Activated naive CD8-positive, alpha-beta T cell treated with anti-CD3 and anti-CD28 coated beads, Interleukin-2, amount 10 ng/mL, durations not matched to agents 7 days and 5 days (primary cell): ENCODE measurements at regions not wholly inside any gene's neighbourhood (a gene's known extent, or its start where the extent isn't known, plus 50 kb on each side); places are given as distances from the start of the nearest gene placed in this dataset.
"Not testable (repeated sequence)": the region's sequence is repeated elsewhere in the genome, so short reads cannot be mapped to it uniquely, and the experiment has no call there.

Source experiments
- ATAC-seq: fragments of 150-1000 bp; cut with Tn5 transposase; one replicate; pipeline ENCODE4 v1.10.0; 2021; ENCODE audit warnings: low read depth, moderate library complexity
- POLR2A ChIA-PET: fragments of 350-600 bp; sonication (Branson Sonifier 250); formaldehyde crosslinking; loops from one replicate; lab custom pipeline; 2021; ENCODE audit warnings: antibody characterized with exemption; lab: Charles Lee
- DNase-seq: peaks from one replicate; pipeline ENCODE4 v3.0.0; 2021
- H3K27ac Mint-ChIP-seq: one replicate; pipeline ENCODE4 v1.8.0; 2022; ENCODE audit warnings: mild to moderate bottlenecking, mixed read lengths
- H3K27me3 Mint-ChIP-seq: one replicate; pipeline ENCODE4 v1.8.0; 2022; ENCODE audit warnings: mild to moderate bottlenecking, moderate library complexity, mixed read lengths
- H3K36me3 Mint-ChIP-seq: one replicate; pipeline ENCODE4 v1.8.0; 2021; ENCODE audit warnings: mild to moderate bottlenecking, mixed read lengths
- H3K4me1 Mint-ChIP-seq: one replicate; pipeline ENCODE4 v1.8.0; 2021; ENCODE audit warnings: mixed read lengths
- H3K4me3 Mint-ChIP-seq: one replicate; pipeline ENCODE4 v1.8.0; 2022; ENCODE audit warnings: mild to moderate bottlenecking, moderate library complexity, mixed read lengths
- H3K9me3 Mint-ChIP-seq: one replicate; pipeline ENCODE4 v1.8.0; 2021; ENCODE audit warnings: mixed read lengths

- no peaks in the 10 kb centered on the region for H3K27me3 Mint-ChIP-seq
- DNase-seq (no peak), ATAC-seq (no peak)
- H3K4me1 Mint-ChIP-seq: no peaks in the 10 kb centered on the region
- POLR2A ChIA-PET: no interaction called here
- H3K9me3 Mint-ChIP-seq: peaks cover 6% of the 10 kb centered on the region
- no peak overlapping the region for H3K27ac Mint-ChIP-seq
- H3K36me3 Mint-ChIP-seq: no peaks in the 10 kb centered on the region
- H3K4me3 Mint-ChIP-seq: no peak overlapping the region
Observed at GRCh38 chr5:125668884-125669283, 754.3 kb upstream of the GRAMD2B start.

- no peaks in the 10 kb centered on the region for H3K4me1 Mint-ChIP-seq
- no peaks in the 10 kb centered on the region for H3K27me3 Mint-ChIP-seq
- no peaks in the 10 kb centered on the region for H3K36me3 Mint-ChIP-seq
- ATAC-seq: no peak
- peaks cover 10% of the 10 kb centered on the region for H3K9me3 Mint-ChIP-seq
- no peak for DNase-seq
- no peak overlapping the region for H3K27ac Mint-ChIP-seq
- POLR2A ChIA-PET: no interaction called here
- H3K4me3 Mint-ChIP-seq: no peak overlapping the region
Observed at GRCh38 chr5:125673359-125673950, 749.8 kb upstream of the GRAMD2B start.

GRCh38 chr5:125679522-125679921 is 743.7 kb upstream of the GRAMD2B start:
- H3K27ac Mint-ChIP-seq: no peak overlapping the region
- H3K4me3 Mint-ChIP-seq: no peak overlapping the region
- H3K4me1 Mint-ChIP-seq: no peaks in the 10 kb centered on the region

GRCh38 chr5:125683669-125684068 is 739.5 kb upstream of the GRAMD2B start:
- Mint-ChIP-seq H3K27me3 (no peaks in the 10 kb centered on the region), H3K4me1 (no peaks in the 10 kb centered on the region), H3K36me3 (no peaks in the 10 kb centered on the region), H3K4me3 (no peak overlapping the region), H3K9me3 (no peaks in the 10 kb centered on the region), H3K27ac (no peak overlapping the region)
- ATAC-seq (no peak), DNase-seq (no peak)
- POLR2A ChIA-PET: no interaction called here

More at GRCh38 chr5:125679522-125679921, 743.7 kb upstream of the GRAMD2B start:
- DNase-seq: no peak
- Mint-ChIP-seq H3K27me3 (no peaks in the 10 kb centered on the region), H3K9me3 (peaks cover 7% of the 10 kb centered on the region), H3K36me3 (no peaks in the 10 kb centered on the region)
- ATAC-seq: no peak
- POLR2A ChIA-PET: no interaction called here

GRCh38 chr5:125685771-125686170 is 737.4 kb upstream of the GRAMD2B start:
- Mint-ChIP-seq H3K27ac (no peak overlapping the region), H3K4me3 (no peak overlapping the region), H3K9me3 (no peaks in the 10 kb centered on the region), H3K4me1 (no peaks in the 10 kb centered on the region), H3K27me3 (no peaks in the 10 kb centered on the region), H3K36me3 (no peaks in the 10 kb centered on the region)
- DNase-seq (no peak), ATAC-seq (no peak)
- POLR2A ChIA-PET: no interaction called here

GRCh38 chr5:125691738-125692530 is 731.3 kb upstream of the GRAMD2B start:
- DNase-seq, POLR2A ChIA-PET, H3K4me3 Mint-ChIP-seq, H3K9me3 Mint-ChIP-seq, H3K36me3 Mint-ChIP-seq, H3K27ac Mint-ChIP-seq, H3K4me1 Mint-ChIP-seq, ATAC-seq, H3K27me3 Mint-ChIP-seq: not testable (repeated sequence)

- H3K27me3 Mint-ChIP-seq: no peaks in the 10 kb centered on the region
- no peak overlapping the region for H3K4me3 Mint-ChIP-seq
- H3K27ac Mint-ChIP-seq: no peak overlapping the region
- no peaks in the 10 kb centered on the region for H3K4me1 Mint-ChIP-seq
- peaks cover 1% of the 10 kb centered on the region for H3K9me3 Mint-ChIP-seq
- no peaks in the 10 kb centered on the region for H3K36me3 Mint-ChIP-seq
- DNase-seq: no peak
- POLR2A ChIA-PET: no interaction called here
- no peak for ATAC-seq
Observed at GRCh38 chr5:125695996-125696655, 727.1 kb upstream of the GRAMD2B start.

- POLR2A ChIA-PET: no interaction called here
- no peak for ATAC-seq
Observed at GRCh38 chr5:125696762-125697161, 726.4 kb upstream of the GRAMD2B start.

GRCh38 chr5:125698420-125698819 is 724.8 kb upstream of the GRAMD2B start:
- Mint-ChIP-seq H3K27ac (no peak overlapping the region), H3K36me3 (no peaks in the 10 kb centered on the region), H3K27me3 (no peaks in the 10 kb centered on the region), H3K4me1 (no peaks in the 10 kb centered on the region), H3K9me3 (peaks cover 1% of the 10 kb centered on the region), H3K4me3 (no peak overlapping the region)
- POLR2A ChIA-PET: no interaction called here
- ATAC-seq: no peak
- DNase-seq: no peak

More at GRCh38 chr5:125696762-125697161, 726.4 kb upstream of the GRAMD2B start:
- Mint-ChIP-seq H3K4me3 (no peak overlapping the region), H3K4me1 (no peaks in the 10 kb centered on the region), H3K36me3 (no peaks in the 10 kb centered on the region), H3K9me3 (peaks cover 1% of the 10 kb centered on the region), H3K27me3 (no peaks in the 10 kb centered on the region), H3K27ac (no peak overlapping the region)
- DNase-seq: no peak

- POLR2A ChIA-PET: no interaction called here
Observed at GRCh38 chr5:125699860-125700259, 723.3 kb upstream of the GRAMD2B start.

GRCh38 chr5:125700380-125700861 is 722.8 kb upstream of the GRAMD2B start:
- Mint-ChIP-seq H3K36me3 (no peaks in the 10 kb centered on the region), H3K27ac (no peak overlapping the region), H3K4me1 (no peaks in the 10 kb centered on the region), H3K27me3 (no peaks in the 10 kb centered on the region), H3K4me3 (no peak overlapping the region), H3K9me3 (peaks cover 2% of the 10 kb centered on the region)
- DNase-seq (no peak), ATAC-seq (no peak)
- POLR2A ChIA-PET: no interaction called here

More at GRCh38 chr5:125699860-125700259, 723.3 kb upstream of the GRAMD2B start:
- no peak for DNase-seq
- H3K36me3 Mint-ChIP-seq: no peaks in the 10 kb centered on the region
- H3K4me3 Mint-ChIP-seq: no peak overlapping the region
- peaks cover 2% of the 10 kb centered on the region for H3K9me3 Mint-ChIP-seq
- no peaks in the 10 kb centered on the region for H3K4me1 Mint-ChIP-seq
- H3K27me3 Mint-ChIP-seq: no peaks in the 10 kb centered on the region
- H3K27ac Mint-ChIP-seq: no peak overlapping the region
- ATAC-seq: no peak

- H3K4me3 Mint-ChIP-seq: no peak overlapping the region
- POLR2A ChIA-PET: no interaction called here
- DNase-seq: no peak
Observed at GRCh38 chr5:125703616-125704015, 719.6 kb upstream of the GRAMD2B start.

GRCh38 chr5:125704888-125705287 is 718.3 kb upstream of the GRAMD2B start:
- no peak overlapping the region for H3K27ac Mint-ChIP-seq
- POLR2A ChIA-PET: no interaction called here
- no peaks in the 10 kb centered on the region for H3K36me3 Mint-ChIP-seq
- no peaks in the 10 kb centered on the region for H3K27me3 Mint-ChIP-seq
- DNase-seq: no peak
- no peak for ATAC-seq
- H3K4me3 Mint-ChIP-seq: no peak overlapping the region
- peaks cover 1% of the 10 kb centered on the region for H3K9me3 Mint-ChIP-seq
- H3K4me1 Mint-ChIP-seq: no peaks in the 10 kb centered on the region

More at GRCh38 chr5:125703616-125704015, 719.6 kb upstream of the GRAMD2B start:
- Mint-ChIP-seq H3K27ac (no peak overlapping the region), H3K4me1 (no peaks in the 10 kb centered on the region), H3K9me3 (peaks cover 1% of the 10 kb centered on the region), H3K27me3 (no peaks in the 10 kb centered on the region), H3K36me3 (no peaks in the 10 kb centered on the region)
- no peak for ATAC-seq
